ENCODE measurements at regions not wholly inside any gene's neighbourhood (a gene's known extent, or its start where the extent isn't known, plus 50 kb on each side); places are given as distances from the start of the nearest gene placed in this dataset.
"Not testable (repeated sequence)": the region's sequence is repeated elsewhere in the genome, so short reads cannot be mapped to it uniquely, and the experiment has no call there.

DNA sequence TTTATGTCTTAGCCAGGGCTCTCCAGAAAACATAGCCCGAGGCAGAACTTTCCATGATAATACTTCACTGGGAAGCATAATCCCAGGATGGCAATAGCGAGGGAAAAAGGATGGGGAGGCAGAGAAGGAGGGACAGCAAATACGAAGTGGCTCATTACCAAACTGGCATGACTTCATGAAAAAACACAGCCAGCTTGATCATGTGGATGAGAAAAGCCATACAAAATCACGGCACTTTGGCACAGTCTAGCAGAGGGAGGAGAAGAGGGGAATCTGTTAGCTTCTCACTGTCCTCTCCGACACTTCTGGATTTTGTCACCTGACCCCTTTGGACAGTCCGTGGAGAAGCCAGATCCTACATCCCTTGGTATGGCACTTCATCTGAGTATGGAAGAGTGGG, 212.5 kb upstream of the GRIK2 start:
- H3K36me3 ChIP-seq (ENCODE audit: control insufficient read depth, insufficient read depth, low read length): no peaks in the 10 kb centered on the region
- TF ChIP-seq, protein P1, sequence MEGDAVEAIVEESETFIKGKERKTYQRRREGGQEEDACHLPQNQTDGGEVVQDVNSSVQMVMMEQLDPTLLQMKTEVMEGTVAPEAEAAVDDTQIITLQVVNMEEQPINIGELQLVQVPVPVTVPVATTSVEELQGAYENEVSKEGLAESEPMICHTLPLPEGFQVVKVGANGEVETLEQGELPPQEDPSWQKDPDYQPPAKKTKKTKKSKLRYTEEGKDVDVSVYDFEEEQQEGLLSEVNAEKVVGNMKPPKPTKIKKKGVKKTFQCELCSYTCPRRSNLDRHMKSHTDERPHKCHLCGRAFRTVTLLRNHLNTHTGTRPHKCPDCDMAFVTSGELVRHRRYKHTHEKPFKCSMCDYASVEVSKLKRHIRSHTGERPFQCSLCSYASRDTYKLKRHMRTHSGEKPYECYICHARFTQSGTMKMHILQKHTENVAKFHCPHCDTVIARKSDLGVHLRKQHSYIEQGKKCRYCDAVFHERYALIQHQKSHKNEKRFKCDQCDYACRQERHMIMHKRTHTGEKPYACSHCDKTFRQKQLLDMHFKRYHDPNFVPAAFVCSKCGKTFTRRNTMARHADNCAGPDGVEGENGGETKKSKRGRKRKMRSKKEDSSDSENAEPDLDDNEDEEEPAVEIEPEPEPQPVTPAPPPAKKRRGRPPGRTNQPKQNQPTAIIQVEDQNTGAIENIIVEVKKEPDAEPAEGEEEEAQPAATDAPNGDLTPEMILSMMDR (IDR thresholded peaks at IDR 0.05; ENCODE audit: insufficient read depth, low read length, poor library complexity, severe bottlenecking): no peak
- H3K4me3 ChIP-seq (ENCODE audit: low read depth, low read length): no peak overlapping the region
- no peaks in the 10 kb centered on the region for H3K27me3 ChIP-seq (ENCODE audit: control insufficient read depth, insufficient read depth, low read length)
- DNase-seq (ENCODE audit: low read depth): no peak

DNA sequence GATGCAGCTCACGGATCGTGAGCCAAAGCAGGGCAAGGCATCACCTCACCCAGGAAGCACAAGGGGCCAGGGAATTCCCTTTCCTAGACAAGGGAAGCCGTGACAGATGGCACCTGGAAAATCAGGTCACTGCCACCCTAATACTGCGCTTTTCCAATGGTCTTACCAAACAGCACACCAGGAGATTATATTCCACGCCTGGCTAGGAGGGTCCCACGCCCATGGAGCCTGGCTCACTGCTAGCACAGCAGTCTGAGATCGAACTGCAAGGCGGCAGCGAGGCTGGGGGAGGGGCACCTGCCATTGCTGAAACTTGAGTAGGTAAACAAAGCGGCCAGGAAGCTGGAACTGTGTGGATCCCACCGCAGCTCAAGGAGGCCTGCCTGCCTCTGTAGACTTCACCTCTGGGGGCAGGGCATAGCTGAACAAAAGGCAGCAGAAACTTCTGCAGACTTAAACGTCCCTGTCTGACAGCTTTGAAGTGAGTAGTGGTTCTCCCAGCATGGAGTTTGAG, 205.2 kb upstream of the GRIK2 start:
- H3K36me3 ChIP-seq (ENCODE audit: control insufficient read depth, insufficient read depth, low read length); DNase-seq (ENCODE audit: low read depth); H3K4me3 ChIP-seq (ENCODE audit: low read depth, low read length); H3K27me3 ChIP-seq (ENCODE audit: control insufficient read depth, insufficient read depth, low read length): not testable (repeated sequence)

DNA sequence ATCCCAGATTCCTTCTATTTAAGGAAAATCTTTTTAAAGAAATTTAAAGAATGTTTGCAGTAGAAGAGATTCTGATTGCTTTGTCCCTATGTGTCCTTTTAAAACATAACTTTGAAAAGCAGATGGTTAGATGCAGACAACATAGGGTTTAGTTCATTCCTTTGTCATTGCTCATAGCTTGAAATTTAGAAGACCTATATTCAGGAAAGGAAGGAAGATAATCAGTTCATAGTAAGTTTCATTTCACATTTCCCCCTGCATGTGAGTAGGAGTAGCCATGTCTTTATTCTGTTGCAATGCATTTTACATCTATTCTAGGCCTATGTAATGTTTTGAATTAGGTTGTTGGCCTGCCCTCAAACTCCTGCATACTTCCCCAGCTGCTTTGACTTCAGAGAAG, 197.9 kb upstream of the GRIK2 start:
- H3K4me3 ChIP-seq (ENCODE audit: low read depth, low read length): no peak overlapping the region
- TF ChIP-seq, protein P1 (IDR thresholded peaks at IDR 0.05; ENCODE audit: insufficient read depth, low read length, poor library complexity, severe bottlenecking): no peak
- H3K27me3 ChIP-seq (ENCODE audit: control insufficient read depth, insufficient read depth, low read length): no peaks in the 10 kb centered on the region
- no peak for DNase-seq (ENCODE audit: low read depth)
- no peaks in the 10 kb centered on the region for H3K36me3 ChIP-seq (ENCODE audit: control insufficient read depth, insufficient read depth, low read length)

DNA sequence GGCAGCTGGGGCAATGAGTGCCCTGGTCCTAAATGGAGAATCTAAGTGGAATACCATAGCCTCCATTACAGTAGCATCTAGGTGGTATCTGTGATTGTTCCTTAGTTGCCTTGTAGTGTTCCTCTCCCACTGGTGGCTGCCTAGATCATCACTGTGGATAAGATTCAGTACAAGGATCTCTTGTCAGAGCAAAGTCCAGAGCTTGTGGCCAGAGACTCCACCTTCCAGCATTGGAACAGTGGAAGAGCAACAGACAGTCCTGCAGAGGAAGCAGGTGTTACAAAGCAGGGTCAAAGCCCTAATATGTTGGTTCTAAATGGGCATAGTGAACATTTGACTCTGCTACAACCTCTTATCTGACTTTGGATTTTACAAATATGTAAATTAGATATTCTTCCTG, 194.1 kb upstream of the GRIK2 start:
- TF ChIP-seq, protein P1 (IDR thresholded peaks at IDR 0.05; ENCODE audit: insufficient read depth, low read length, poor library complexity, severe bottlenecking): no peak
- Histone ChIP-seq H3K4me3 (ENCODE audit: low read depth, low read length) (no peak overlapping the region), H3K27me3 (ENCODE audit: control insufficient read depth, insufficient read depth, low read length) (no peaks in the 10 kb centered on the region), H3K36me3 (ENCODE audit: control insufficient read depth, insufficient read depth, low read length) (no peaks in the 10 kb centered on the region)
- DNase-seq (ENCODE audit: low read depth): no peak

DNA sequence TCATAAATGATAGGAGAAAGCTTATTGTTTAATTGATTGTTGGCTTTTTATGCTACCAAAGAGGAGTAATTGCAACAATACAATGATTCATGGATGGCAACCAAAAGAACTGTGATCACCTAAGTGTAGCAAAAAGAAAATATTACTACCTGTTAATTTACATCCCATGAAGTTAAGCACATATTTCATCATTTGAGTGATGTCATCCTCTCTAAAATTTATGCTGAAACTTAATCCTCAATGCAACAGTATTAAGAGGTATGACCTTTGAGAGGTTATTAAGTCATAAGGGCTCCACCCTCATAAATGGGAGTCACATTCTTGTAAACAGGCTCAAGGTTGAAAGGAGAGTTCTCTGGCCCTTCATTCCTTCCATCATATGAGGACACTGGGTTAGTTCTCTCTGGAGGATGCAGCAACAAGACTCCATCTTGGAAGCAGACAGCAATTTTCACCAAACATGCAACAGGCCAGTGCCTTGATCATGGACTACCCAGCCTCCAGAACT, 190.6 kb upstream of the GRIK2 start:
- TF ChIP-seq, protein P1 (IDR thresholded peaks at IDR 0.05; ENCODE audit: insufficient read depth, low read length, poor library complexity, severe bottlenecking): no peak
- DNase-seq (ENCODE audit: low read depth): no peak
- Histone ChIP-seq H3K36me3 (ENCODE audit: control insufficient read depth, insufficient read depth, low read length) (no peaks in the 10 kb centered on the region), H3K4me3 (ENCODE audit: low read depth, low read length) (no peak overlapping the region), H3K27me3 (ENCODE audit: control insufficient read depth, insufficient read depth, low read length) (no peaks in the 10 kb centered on the region)

DNA sequence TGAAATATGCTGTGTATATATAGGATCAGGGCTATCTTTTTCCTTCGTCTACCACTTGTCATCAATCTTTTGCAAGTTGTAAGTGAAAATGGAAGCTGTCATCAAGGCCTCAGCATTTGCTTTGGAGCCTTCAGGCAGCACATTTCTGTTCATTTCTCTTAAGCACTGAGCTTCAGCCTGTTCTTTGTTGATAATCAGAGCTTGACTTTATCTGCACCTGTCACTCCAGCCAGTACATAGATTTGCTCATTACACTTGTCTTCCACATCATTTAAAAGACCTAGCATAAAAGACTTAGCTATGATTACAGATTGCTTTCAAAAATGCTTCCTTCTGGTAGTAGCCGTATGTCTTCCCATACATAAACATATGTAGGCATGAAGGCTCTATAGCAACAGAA, 189.8 kb upstream of the GRIK2 start:
- TF ChIP-seq, protein P1 (IDR thresholded peaks at IDR 0.05; ENCODE audit: insufficient read depth, low read length, poor library complexity, severe bottlenecking): no peak
- no peak for DNase-seq (ENCODE audit: low read depth)
- Histone ChIP-seq H3K36me3 (ENCODE audit: control insufficient read depth, insufficient read depth, low read length) (no peaks in the 10 kb centered on the region), H3K27me3 (ENCODE audit: control insufficient read depth, insufficient read depth, low read length) (no peaks in the 10 kb centered on the region), H3K4me3 (ENCODE audit: low read depth, low read length) (no peak overlapping the region)

Data from kidney epithelial cell (primary cell).